Hypothalamus (tissue), 51 donors: ENCODE measurements at regions not wholly inside any gene's neighbourhood (a gene's known extent, or its start where the extent isn't known, plus 50 kb on each side); places are given as distances from the start of the nearest gene placed in this dataset.

Experiments
- DNase-seq, 51 donors: peaks; one replicate each; lab custom pipeline; 2025; lab: John Stamatoyannopoulos, UW

GRCh38 chr7:15874774-15875173, 188.3 kb upstream of the MEOX2 start:
- DNase-seq: no peak

DNA sequence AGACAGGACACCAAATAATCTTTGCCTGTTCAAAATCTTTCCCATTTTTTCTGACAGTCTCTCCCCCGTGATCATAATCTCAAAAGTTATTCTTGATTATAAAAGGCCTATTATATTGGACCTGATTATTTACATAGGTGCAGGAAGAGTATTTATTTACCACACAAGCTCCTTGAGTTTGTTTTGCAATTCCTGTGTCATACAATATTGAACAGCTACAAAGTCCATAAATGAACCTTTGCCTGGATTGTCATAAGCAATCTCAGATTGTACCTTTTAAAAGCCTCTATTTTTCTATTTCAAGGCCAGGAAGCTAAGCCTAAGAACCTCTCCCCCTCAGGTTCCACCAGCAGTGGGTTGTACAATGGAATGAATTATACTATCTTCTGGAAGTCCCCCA, 183.9 kb upstream of the MEOX2 start:
- no peak for DNase-seq

GRCh38 chr7:15867441-15867840, 181.0 kb upstream of the MEOX2 start:
- no peak for DNase-seq

DNA sequence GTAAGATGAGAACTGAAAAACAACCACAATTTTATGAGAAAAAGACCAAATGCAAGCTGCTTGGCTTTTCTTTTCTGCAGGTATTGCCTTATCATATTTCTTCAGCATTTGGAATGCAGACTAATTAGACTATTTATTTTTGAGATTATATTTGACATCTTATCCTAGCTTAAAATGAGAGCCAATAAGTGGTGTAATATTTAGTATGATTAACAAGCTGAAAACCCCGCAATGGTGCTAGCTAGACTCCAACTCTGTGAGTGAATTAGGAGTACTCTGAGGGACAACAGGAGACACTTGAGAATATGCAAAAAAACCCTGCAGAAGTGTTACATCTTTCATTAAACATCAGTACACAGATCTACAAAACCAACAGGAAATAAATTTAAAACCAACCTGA, 180.3 kb upstream of the MEOX2 start:
- no peak for DNase-seq

DNA sequence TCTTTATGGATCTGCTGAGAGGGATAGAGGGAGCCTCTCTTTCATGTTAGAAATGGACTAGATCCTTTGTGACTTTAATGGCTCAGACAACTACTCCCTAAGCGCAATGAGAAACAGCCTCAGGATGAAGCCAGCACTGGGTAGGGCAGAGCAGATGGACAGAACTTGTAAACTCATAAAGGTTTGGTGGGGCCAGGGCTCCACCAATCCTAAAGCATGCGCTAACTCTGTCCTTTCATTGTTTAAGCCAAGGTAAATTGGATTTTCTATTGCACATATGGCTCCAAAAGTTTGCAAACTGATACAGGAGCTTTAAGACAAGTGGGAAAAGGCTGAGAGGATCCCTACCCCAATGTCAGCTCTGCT, 178.1 kb upstream of the MEOX2 start:
- no peak for DNase-seq

GRCh38 chr7:15863951-15864625, 177.6 kb upstream of the MEOX2 start:
- DNase-seq: no peak

- DNase-seq: no peak
These were observed 176.3 kb upstream of the MEOX2 start for GRCh38 chr7:15862781-15863165.

GRCh38 chr7:15862016-15862780, 175.7 kb upstream of the MEOX2 start:
- DNase-seq: no peak

DNA sequence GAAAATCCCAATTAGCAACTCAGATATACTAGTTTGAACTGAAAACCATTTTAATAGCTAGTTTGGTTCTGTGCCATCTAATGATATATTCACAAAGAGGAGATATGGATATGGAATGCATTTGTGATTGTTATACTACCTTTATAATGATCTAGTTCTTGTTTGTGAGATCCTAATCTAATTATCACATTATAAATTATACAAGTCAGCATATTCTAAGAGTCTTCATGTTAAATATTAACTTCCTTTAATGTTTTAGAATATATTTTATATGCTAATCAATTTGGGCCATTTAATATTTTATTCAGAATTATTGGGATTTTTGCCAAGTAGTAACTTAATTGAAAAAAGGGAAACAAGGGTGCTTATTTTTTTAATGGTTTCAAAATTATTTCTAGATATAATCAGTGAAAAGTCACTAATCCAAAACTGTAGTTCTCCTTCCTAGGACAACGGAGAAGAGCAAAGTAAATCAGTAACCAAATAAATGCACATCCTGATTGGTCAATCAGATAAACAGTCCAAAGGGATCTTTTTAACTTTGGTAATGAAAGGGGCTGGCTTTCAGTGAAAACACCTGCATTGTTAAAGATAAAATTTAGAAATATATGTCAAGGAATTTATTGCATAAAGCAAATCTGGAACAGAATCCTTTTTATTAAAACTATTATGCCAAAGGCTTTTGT, 173.9 kb upstream of the MEOX2 start:
- DNase-seq: no peak

- DNase-seq: no peak
These were observed 170.5 kb upstream of the MEOX2 start for GRCh38 chr7:15857026-15857425.

DNA sequence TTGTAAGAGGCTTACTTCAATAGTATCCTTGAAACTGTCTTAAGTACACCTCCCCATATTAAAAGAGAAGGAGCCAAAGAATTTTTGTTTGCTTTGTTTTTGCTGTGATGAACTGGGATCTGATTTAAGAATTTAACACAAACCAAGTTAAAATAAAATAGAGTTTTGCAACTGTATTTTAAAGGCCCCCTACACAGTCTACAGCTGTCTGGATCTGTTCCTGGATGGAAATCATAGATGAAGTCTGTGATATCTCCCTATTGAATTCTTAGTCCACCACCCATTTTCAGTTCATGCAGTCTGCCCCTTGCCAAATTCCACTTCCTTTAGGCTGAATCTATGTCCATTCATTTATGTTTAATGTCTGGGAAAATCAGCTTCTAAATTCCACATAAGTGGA, 169.8 kb upstream of the MEOX2 start:
- no peak for DNase-seq

GRCh38 chr7:15855525-15856109, 169.1 kb upstream of the MEOX2 start:
- DNase-seq: no peak

DNA sequence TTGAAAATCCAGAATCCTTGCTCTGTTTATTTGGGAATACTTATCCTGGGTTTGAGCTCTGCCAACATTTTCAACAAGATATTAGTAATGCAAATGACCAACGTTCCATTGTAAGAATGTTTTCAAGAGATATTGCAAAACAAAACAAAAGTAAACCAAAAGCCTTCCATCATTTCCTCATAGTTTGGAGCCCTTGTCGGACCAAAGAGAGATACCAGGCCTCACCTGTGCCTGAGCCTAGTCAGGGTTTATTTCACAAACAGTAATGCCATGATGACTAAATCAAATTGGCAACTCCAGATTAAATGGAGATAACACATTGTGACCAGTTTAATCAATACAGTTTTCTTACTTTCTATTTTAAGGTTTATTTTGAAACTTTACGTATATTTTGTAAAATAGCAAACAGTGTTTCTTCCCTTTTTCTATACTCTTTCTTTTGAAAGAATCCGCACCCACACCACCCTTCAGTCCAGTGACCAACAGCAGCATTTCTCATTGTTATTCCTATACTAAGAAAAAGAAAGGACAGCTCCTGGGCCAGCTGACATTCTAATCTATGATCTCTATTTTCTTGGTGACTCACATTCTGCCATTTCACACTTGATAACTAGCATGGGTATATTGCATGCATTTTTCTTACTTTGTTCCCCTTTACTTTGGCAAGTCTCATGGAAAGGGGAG, 168.5 kb upstream of the MEOX2 start:
- DNase-seq: no peak

- no peak for DNase-seq
These were observed 167.5 kb upstream of the MEOX2 start for GRCh38 chr7:15853832-15854470.

- no peak for DNase-seq
These were observed 164.7 kb upstream of the MEOX2 start for GRCh38 chr7:15851201-15851600.

DNA sequence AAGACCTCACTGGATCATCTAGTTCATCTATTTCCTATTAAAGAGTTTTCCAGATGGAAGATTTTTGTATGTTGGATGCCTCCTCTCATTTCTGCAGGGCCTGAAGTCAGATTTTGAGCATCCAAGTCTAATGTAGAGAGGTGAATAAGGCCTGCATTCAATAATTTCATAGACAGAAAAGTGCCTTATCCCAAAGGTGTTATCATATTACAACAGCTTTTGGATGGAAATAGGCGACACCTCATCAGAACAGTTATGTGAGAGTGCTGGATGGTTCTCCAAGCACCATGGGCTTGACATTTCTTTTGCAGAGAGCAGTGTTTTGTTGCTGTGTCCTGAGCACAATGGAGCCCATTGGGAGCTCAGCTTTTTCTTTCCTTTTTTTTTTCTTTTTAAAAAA, 162.4 kb upstream of the MEOX2 start:
- DNase-seq: no peak

GRCh38 chr7:15848362-15848761, 161.9 kb upstream of the MEOX2 start:
- no peak for DNase-seq

- DNase-seq: no peak
These were observed 159.4 kb upstream of the MEOX2 start for GRCh38 chr7:15845868-15846267.

- DNase-seq: no peak
These were observed 159.0 kb upstream of the MEOX2 start for GRCh38 chr7:15845461-15845860.

DNA sequence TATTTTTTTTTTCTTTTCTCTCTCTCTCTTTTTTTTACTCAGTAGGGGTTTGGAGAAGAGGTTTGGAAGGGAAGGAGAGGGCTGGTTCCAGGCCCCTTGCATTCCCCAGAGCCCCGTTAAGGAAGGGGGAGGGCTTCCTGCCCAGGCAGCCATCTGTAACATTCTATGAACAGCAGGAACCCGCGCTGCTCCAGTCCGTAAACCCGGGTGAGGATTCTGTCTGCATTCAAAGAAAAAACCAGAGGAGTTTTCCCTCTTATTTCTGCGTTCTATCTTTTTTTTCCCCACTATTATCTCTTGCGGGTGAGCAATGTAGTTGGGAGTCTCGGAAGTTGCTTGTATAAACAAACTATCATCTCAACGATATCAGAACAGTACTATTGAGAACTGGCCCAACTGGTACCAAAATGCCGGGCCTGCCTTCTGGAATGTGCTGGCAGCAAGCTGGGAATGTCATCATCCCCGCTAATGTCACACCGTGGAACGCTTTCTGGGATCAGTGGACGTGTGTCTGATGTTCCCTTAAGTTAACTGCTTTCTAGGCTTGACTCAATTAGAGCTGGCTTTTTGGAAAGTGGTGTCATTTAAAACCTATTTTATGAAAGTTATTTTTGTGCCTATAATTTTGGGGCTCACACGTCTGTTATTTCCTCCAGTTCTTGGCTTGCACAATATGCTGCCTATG, 153.1 kb upstream of the MEOX2 start:
- peak in 5 of 51 donors; percentile 1 to 4 (median 2) for DNase-seq
